A549 (cell line): ENCODE measurements at regions not wholly inside any gene's neighbourhood (a gene's known extent, or its start where the extent isn't known, plus 50 kb on each side); places are given as distances from the start of the nearest gene placed in this dataset.

ENCODE experiments used
- ATAC-seq, 2 experiments: fragments of 200-7000 bp in 1 of 2; fragments of >200 bp in 1 of 2; cut with Nextera tagmentation in 1 of 2; cut with Tn5 transposase in 1 of 2; 3 replicates each; pipeline versions ENCODE4 v1.8.0 to v1.9.1; 2018 to 2020; ENCODE audit warnings: mild to moderate bottlenecking in 1 of 2, moderate library complexity in 1 of 2
- CTCF ChIA-PET: fragments of 300-600 bp; sonication (Branson Sonifier 250); formaldehyde crosslinking; extraction: SDS; loops from one replicate; lab custom pipeline; 2021; ENCODE audit warnings: antibody characterized with exemption, inconsistent platforms; lab: Yijun Ruan, JAX
- POLR2A ChIA-PET: fragments of 350-600 bp; formaldehyde crosslinking; extraction: SDS; loops from one replicate; lab custom pipeline; 2021; ENCODE audit warnings: antibody characterized with exemption, inconsistent platforms; lab: Yijun Ruan, JAX
- DNase-seq, 2 experiments: peaks; one replicate each; pipeline versions ENCODE4 v3.0.0 to v3.0.0-alpha.2; 2011 to 2016; ENCODE audit warnings: low read depth in 1 of 2, low spot score in 1 of 2
- FAIRE-seq: peaks from 2 replicates; lab custom pipeline; 2011; peaks lifted over from hg19 to GRCh38; lab: Jason Lieb, UNC
- H3K27ac ChIP-seq, 2 experiments: fragments of >200 bp; sonication (Bioruptor Twin); formaldehyde crosslinking; 3 replicates each; pipeline ENCODE4 v1.5.1; 2016 to 2017
- H3K4me1 ChIP-seq: fragments of >200 bp; sonication (Bioruptor Twin); formaldehyde crosslinking; 3 replicates; pipeline ENCODE4 v1.6.1; 2016
- H3K4me2 ChIP-seq: fragments of >200 bp; sonication (Bioruptor Twin); formaldehyde crosslinking; 3 replicates; pipeline ENCODE4 v1.6.1; 2016
- H3K4me3 ChIP-seq: fragments of >200 bp; sonication (Bioruptor Twin); formaldehyde crosslinking; 3 replicates; pipeline ENCODE4 v1.5.1; 2016
- H3K9me3 ChIP-seq: fragments of >200 bp; sonication (Bioruptor Twin); formaldehyde crosslinking; 3 replicates; pipeline ENCODE4 v1.6.1; 2016
- CEBPB ChIP-seq, 2 experiments: fragments of >200 bp in 1 of 2; sonication (Bioruptor Twin) in 1 of 2; formaldehyde crosslinking in 1 of 2; IDR thresholded peaks; 2 replicates each; pipeline ENCODE4 v1.6.1; 2012 to 2016
- CHD2 ChIP-seq: fragments of 150-350 bp; IDR thresholded peaks from 2 replicates; pipeline ENCODE4 v1.6.1; 2014; ENCODE audit warnings: low read length; ENCODE audit not compliant: partially characterized antibody
- EHMT2 ChIP-seq: fragments of 200-600 bp; sonication (generic); IDR thresholded peaks from 2 replicates; pipeline ENCODE4 v1.6.1; 2016; ENCODE audit warnings: antibody characterized with exemption, low read depth, mild to moderate bottlenecking, moderate library complexity
- ESRRA ChIP-seq: fragments of 150-350 bp; IDR thresholded peaks from 2 replicates; pipeline ENCODE4 v1.6.1; 2014; ENCODE audit warnings: mild to moderate bottlenecking, low read length, borderline replicate concordance
- FOSL2 ChIP-seq, 2 experiments: fragments of 450-650 bp in 1 of 2; fragments of >200 bp in 1 of 2; sonication (Bioruptor Twin) in 1 of 2; formaldehyde crosslinking; IDR thresholded peaks; 2 replicates each; pipeline versions ENCODE4 v1.5.0 to v1.6.1; 2016 to 2020; ENCODE audit warnings: mild to moderate bottlenecking in 1 of 2, moderate library complexity in 1 of 2
- HDAC2 ChIP-seq: fragments of 200-600 bp; sonication (generic); IDR thresholded peaks from 2 replicates; pipeline ENCODE4 v1.6.1; 2016
- HEYL ChIP-seq: fragments of 250-450 bp; sonication (Bioruptor Pico); IDR thresholded peaks from 2 replicates; pipeline ENCODE4 v1.8.0; 2021; ENCODE audit warnings: mild to moderate bottlenecking, moderate library complexity
- HOXA7 ChIP-seq: fragments of 250-450 bp; sonication (Bioruptor Pico); IDR thresholded peaks from 2 replicates; pipeline ENCODE4 v1.5.0; 2020; ENCODE audit warnings: mild to moderate bottlenecking, moderate library complexity
- JUN ChIP-seq, 2 experiments: fragments of >200 bp; sonication (Bioruptor Twin); formaldehyde crosslinking; IDR thresholded peaks; 2 replicates in 1 of 2; 3 replicates in 1 of 2; pipeline ENCODE4 v1.6.1; 2016 to 2017
- KDM1A ChIP-seq: fragments of 200-600 bp; sonication (generic); IDR thresholded peaks from 2 replicates; pipeline ENCODE4 v1.6.1; 2016; ENCODE audit warnings: low read depth, mild to moderate bottlenecking
- KDM5A ChIP-seq: fragments of 200-600 bp; sonication (generic); IDR thresholded peaks from 2 replicates; pipeline ENCODE4 v1.6.1; 2016; ENCODE audit warnings: antibody characterized with exemption, mild to moderate bottlenecking
- MAZ ChIP-seq: fragments of 150-350 bp; IDR thresholded peaks from 2 replicates; pipeline ENCODE4 v1.6.1; 2014; ENCODE audit warnings: antibody characterized with exemption, low read depth, low read length, borderline replicate concordance
- MYC ChIP-seq: IDR thresholded peaks from 2 replicates; pipeline ENCODE4 v1.6.1; 2012; ENCODE audit warnings: mild to moderate bottlenecking, inconsistent platforms, low read length, improper control_type of control experiment, borderline replicate concordance
- NFE2L2 ChIP-seq: fragments of 150-350 bp; conservative IDR thresholded peaks from 2 replicates; pipeline ENCODE4 v1.6.1; 2014; ENCODE audit warnings: low read length
- NPAS2 ChIP-seq: fragments of 250-450 bp; sonication (Bioruptor Pico); IDR thresholded peaks from 2 replicates; pipeline ENCODE4 v1.8.0; 2022; ENCODE audit warnings: mild to moderate bottlenecking, moderate library complexity, borderline replicate concordance
- NR3C1 ChIP-seq: fragments of >200 bp; sonication (Bioruptor Twin); formaldehyde crosslinking; IDR thresholded peaks from 3 replicates; pipeline ENCODE4 v1.6.1; 2017
- PBX3 ChIP-seq: IDR thresholded peaks from 2 replicates; pipeline ENCODE4 v1.6.1; 2012
- RFX5 ChIP-seq: fragments of 450-650 bp; IDR thresholded peaks from 2 replicates; pipeline ENCODE4 v1.7.1; 2014; ENCODE audit warnings: antibody characterized with exemption, mild to moderate bottlenecking, moderate library complexity
- RNF2 ChIP-seq: fragments of 200-600 bp; sonication (generic); IDR thresholded peaks from 2 replicates; pipeline ENCODE4 v1.6.1; 2016; ENCODE audit warnings: low read depth, mild to moderate bottlenecking, antibody characterized with exemption, moderate library complexity, borderline replicate concordance
- SMC3 ChIP-seq: fragments of >200 bp; sonication (Bioruptor Twin); formaldehyde crosslinking; IDR thresholded peaks from 3 replicates; pipeline ENCODE4 v1.6.1; 2018; ENCODE audit warnings: inconsistent platforms
- TFCP2L1 ChIP-seq: fragments of 250-450 bp; sonication (Bioruptor Pico); IDR thresholded peaks from 2 replicates; pipeline ENCODE4 v1.5.0; 2021; ENCODE audit warnings: mild to moderate bottlenecking
- ZNF302 ChIP-seq: fragments of 250-450 bp; sonication (Bioruptor Pico); IDR thresholded peaks from 2 replicates; pipeline ENCODE4 v1.9.0; 2021; ENCODE audit warnings: inconsistent platforms, mild to moderate bottlenecking, moderate library complexity
- ZSCAN20 ChIP-seq: fragments of 250-450 bp; sonication (Bioruptor Pico); IDR thresholded peaks from 2 replicates; pipeline ENCODE4 v1.8.0; 2022; ENCODE audit warnings: mild to moderate bottlenecking, moderate library complexity
- WGBS: methylation state at CpG from one replicate; pipeline ENCODE4 v1.1.6; 2017; ENCODE audit errors: missing lambda C conversion rate; 5-methylcytosine and 5-hydroxymethylcytosine counted together
- TF ChIP-seq, protein P1 (sequence below): fragments of 250-450 bp; sonication (Bioruptor Pico); IDR thresholded peaks from 2 replicates; pipeline ENCODE4 v1.5.0; 2020; ENCODE audit warnings: low read depth, mild to moderate bottlenecking, moderate library complexity

GRCh38 chr4:43411226-43411625, 518.7 kb downstream of the GRXCR1 start:
- FAIRE-seq: no peak

GRCh38 chr4:43423276-43423675, 530.8 kb downstream of the GRXCR1 start:
- Histone ChIP-seq H3K4me1 (no peaks in the 10 kb centered on the region), H3K9me3 (no peaks in the 10 kb centered on the region), H3K4me3 (no peak overlapping the region), H3K4me2 (no peak overlapping the region), H3K27ac (no peak overlapping the region)
- CTCF ChIA-PET: no interaction called here
- FAIRE-seq (no peak), DNase-seq (no peak), ATAC-seq (no peak)
- POLR2A ChIA-PET: no interaction called here
- WGBS: 0% methylated on average over 1 of the region's 1 CpG
- TF ChIP-seq KDM1A: no peak
- TF ChIP-seq NFE2L2: no peak
- TF ChIP-seq RNF2: no peak
- no peak for TF ChIP-seq RFX5
- TF ChIP-seq ZSCAN20 (CRISPR knock-in tag): no peak
- no peak for TF ChIP-seq KDM5A
- TF ChIP-seq ZNF302 (CRISPR knock-in tag): no peak
- TF ChIP-seq HOXA7 (CRISPR knock-in tag): no peak
- no peak for TF ChIP-seq MAZ
- TF ChIP-seq HEYL (CRISPR knock-in tag): no peak
- no peak for TF ChIP-seq FOSL2 (IDR thresholded peaks at IDR 0.05)
- TF ChIP-seq FOSL2 (CRISPR knock-in tag; IDR thresholded peaks at IDR 0.05): no peak
- no peak for TF ChIP-seq ESRRA
- no peak for TF ChIP-seq CEBPB (IDR thresholded peaks at IDR 0.05)
- no peak for TF ChIP-seq TFCP2L1 (CRISPR knock-in tag)

More at GRCh38 chr4:43411226-43411625, 518.7 kb downstream of the GRXCR1 start:
- DNase-seq (no peak), ATAC-seq (no peak)
- H3K4me1 ChIP-seq: no peaks in the 10 kb centered on the region
- CTCF ChIA-PET: no interaction called here
- no peak overlapping the region for H3K4me2 ChIP-seq
- H3K4me3 ChIP-seq: no peak overlapping the region
- TF ChIP-seq SMC3: no peak
- H3K27ac ChIP-seq: no peak overlapping the region
- no peaks in the 10 kb centered on the region for H3K9me3 ChIP-seq
- POLR2A ChIA-PET: no interaction called here

- H3K4me1 ChIP-seq: no peaks in the 10 kb centered on the region
- no peak for ATAC-seq
- H3K27ac ChIP-seq: no peak overlapping the region
- WGBS: 7% methylated on average over 1 of the region's 1 CpG
- DNase-seq: no peak
- H3K9me3 ChIP-seq: no peaks in the 10 kb centered on the region
- ChIA-PET CTCF (no interaction called here), POLR2A (no interaction called here)
- no peak for FAIRE-seq
- TF ChIP-seq CHD2: no peak
- TF ChIP-seq ZNF302 (CRISPR knock-in tag): no peak
- no peak for TF ChIP-seq MYC
- TF ChIP-seq, protein P1, sequence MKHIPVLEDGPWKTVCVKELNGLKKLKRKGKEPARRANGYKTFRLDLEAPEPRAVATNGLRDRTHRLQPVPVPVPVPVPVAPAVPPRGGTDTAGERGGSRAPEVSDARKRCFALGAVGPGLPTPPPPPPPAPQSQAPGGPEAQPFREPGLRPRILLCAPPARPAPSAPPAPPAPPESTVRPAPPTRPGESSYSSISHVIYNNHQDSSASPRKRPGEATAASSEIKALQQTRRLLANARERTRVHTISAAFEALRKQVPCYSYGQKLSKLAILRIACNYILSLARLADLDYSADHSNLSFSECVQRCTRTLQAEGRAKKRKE (CRISPR knock-in tag): no peak
- TF ChIP-seq HDAC2: no peak
- no peak for TF ChIP-seq NR3C1
- TF ChIP-seq PBX3: no peak
- TF ChIP-seq EHMT2: no peak
- TF ChIP-seq JUN (IDR thresholded peaks at IDR 0.05): no peak
- no peak for TF ChIP-seq NPAS2 (CRISPR knock-in tag)
- TF ChIP-seq NFE2L2: no peak
- H3K4me2 ChIP-seq: no peak overlapping the region
- no peak overlapping the region for H3K4me3 ChIP-seq
Measured at GRCh38 chr4:43425206-43425605, 532.7 kb downstream of the GRXCR1 start.
